Thyroid gland (tissue), 4 donors: ENCODE measurements at regions not wholly inside any gene's neighbourhood (a gene's known extent, or its start where the extent isn't known, plus 50 kb on each side); places are given as distances from the start of the nearest gene placed in this dataset.

Source experiments
- CTCF ChIP-seq, 6 experiments: fragments of 200-600 bp in 3 of 6; fragments of 450-650 bp in 3 of 6; sonication (generic) in 3 of 6; IDR thresholded peaks; one replicate each; pipeline ENCODE4 v1.5.1; 2016 to 2019; ENCODE audit warnings: antibody characterized with exemption in 6 of 6, mild to moderate bottlenecking in 2 of 6, inconsistent platforms in 1 of 6, moderate library complexity in 1 of 6
- POLR2A ChIP-seq, 2 donors: fragments of 450-650 bp; IDR thresholded peaks; one replicate each; pipeline ENCODE4 v1.6.1; 2017; ENCODE audit warnings: antibody characterized with exemption in 2 of 2, mild to moderate bottlenecking in 2 of 2, moderate library complexity in 1 of 2

- TF ChIP-seq CTCF (IDR thresholded peaks at IDR 0.05), result no peak
- no peak for TF ChIP-seq POLR2A (IDR thresholded peaks at IDR 0.05)
These were observed 110.0 kb upstream of the SYN3 start for GRCh38 chr22:33167998-33168790.
